Fibroblast of lung (primary cell): ENCODE measurements at regions not wholly inside any gene's neighbourhood (a gene's known extent, or its start where the extent isn't known, plus 50 kb on each side); places are given as distances from the start of the nearest gene placed in this dataset.
A peak's percentile ranks its signal among the peaks of the same experiment; 100 is the strongest.

Source experiments
- DNase-seq, 2 donors: peaks; one replicate each; pipeline versions ENCODE4 v3.0.0 to v3.0.0-alpha.2; 2010; ENCODE audit warnings: low read depth in 2 of 2
- H2AFZ ChIP-seq: 2 replicates; pipeline ENCODE4 v1.5.1; 2012; ENCODE audit warnings: low read length, control low read depth, inconsistent platforms
- H3K27ac ChIP-seq: 2 replicates; pipeline ENCODE4 v1.5.1; 2011; ENCODE audit warnings: low read length, control low read depth; ENCODE audit not compliant: insufficient read depth
- H3K27me3 ChIP-seq: 2 replicates; pipeline ENCODE4 v1.5.1; 2011; ENCODE audit warnings: mild to moderate bottlenecking, low read length; ENCODE audit not compliant: control insufficient read depth, insufficient read depth
- H3K36me3 ChIP-seq: 2 replicates; pipeline ENCODE4 v1.5.1; 2011; ENCODE audit warnings: low read length; ENCODE audit not compliant: control insufficient read depth, insufficient read depth
- H3K4me1 ChIP-seq: 2 replicates; pipeline ENCODE4 v1.5.1; 2011; ENCODE audit warnings: low read length; ENCODE audit not compliant: control insufficient read depth, insufficient read depth; ENCODE audit errors: extremely low read depth
- H3K4me2 ChIP-seq: 2 replicates; pipeline ENCODE4 v1.5.1; 2011; ENCODE audit warnings: low read length, control low read depth; ENCODE audit not compliant: insufficient read depth; ENCODE audit errors: extremely low read depth
- H3K4me3 ChIP-seq, 4 experiments: fragments of 200-600 bp in 1 of 4; sonication (generic) in 1 of 4; replicated peaks in 1 of 4; 2 replicates each; pipeline ENCODE4 v1.5.1; 2011 to 2016; ENCODE audit warnings: low read length in 4 of 4, low read depth in 3 of 4, mild to moderate bottlenecking in 3 of 4, control low read depth in 2 of 4, inconsistent platforms in 1 of 4, mixed read lengths in 1 of 4; ENCODE audit not compliant: insufficient read depth in 1 of 4; ENCODE audit errors: control extremely low read depth in 1 of 4
- H3K79me2 ChIP-seq: 2 replicates; pipeline ENCODE4 v1.5.1; 2012; ENCODE audit warnings: mild to moderate bottlenecking, low read length, inconsistent platforms; ENCODE audit not compliant: control insufficient read depth, insufficient read depth
- H3K9ac ChIP-seq: 2 replicates; pipeline ENCODE4 v1.5.1; 2011; ENCODE audit warnings: mild to moderate bottlenecking, low read length, control low read depth; ENCODE audit not compliant: insufficient read depth
- H3K9me3 ChIP-seq: 2 replicates; pipeline ENCODE4 v1.5.1; 2012; ENCODE audit warnings: low read depth, low read length; ENCODE audit not compliant: control insufficient read depth, insufficient read depth
- H4K20me1 ChIP-seq: 2 replicates; pipeline ENCODE4 v1.5.1; 2011; ENCODE audit warnings: low read length; ENCODE audit not compliant: control insufficient read depth, insufficient read depth; ENCODE audit errors: extremely low read depth
- CTCF ChIP-seq, 2 donors: IDR thresholded peaks in 1 of 2; conservative IDR thresholded peaks in 1 of 2; 1 replicate in 1 of 2; 2 replicates in 1 of 2; pipeline ENCODE4 v1.5.1; 2011 to 2012; ENCODE audit warnings: low read length in 2 of 2, control low read depth in 1 of 2, inconsistent platforms in 1 of 2, low read depth in 1 of 2, mild to moderate bottlenecking in 1 of 2
- EZH2 ChIP-seq: IDR thresholded peaks from 2 replicates; pipeline ENCODE4 v1.5.1; 2012; ENCODE audit warnings: low read length, control low read depth, mild to moderate bottlenecking; ENCODE audit errors: missing control alignments

- Histone ChIP-seq H3K9me3 (no peaks in the 10 kb centered on the region), H3K4me1 (no peaks in the 10 kb centered on the region), H4K20me1 (no peaks in the 10 kb centered on the region), H3K79me2 (no peaks in the 10 kb centered on the region), H3K27me3 (no peaks in the 10 kb centered on the region), H3K36me3 (no peaks in the 10 kb centered on the region), H3K4me3 (no peak overlapping the region), H3K4me2 (no peak overlapping the region), H3K27ac (no peak overlapping the region), H2AFZ (no peak overlapping the region), H3K9ac (no peak overlapping the region)
- peak in 1 of 2 donors; percentile 60 for DNase-seq
- TF ChIP-seq CTCF (conservative IDR thresholded peaks at IDR 0.05 in 1 of 2, IDR thresholded peaks at IDR 0.05 in 1 of 2; ENCODE audit: low read depth in 1 of 2, low read length in 2 of 2) (no peak), EZH2 (no peak)
Measured at GRCh38 chr2:52676056-52676455, 1091.5 kb upstream of the CHAC2 start.

GRCh38 chr2:52668724-52669123, 1098.9 kb upstream of the CHAC2 start:
- no peaks in the 10 kb centered on the region for H3K79me2 ChIP-seq
- no peak overlapping the region for H2AFZ ChIP-seq
- DNase-seq, result no peak
- no peak overlapping the region for H3K4me2 ChIP-seq
- no peaks in the 10 kb centered on the region for H3K9me3 ChIP-seq
- no peaks in the 10 kb centered on the region for H3K36me3 ChIP-seq
- no peak overlapping the region for H3K27ac ChIP-seq
- H3K4me1 ChIP-seq, result no peaks in the 10 kb centered on the region
- H3K9ac ChIP-seq, result no peak overlapping the region
- no peaks in the 10 kb centered on the region for H3K27me3 ChIP-seq
- H3K4me3 ChIP-seq, result no peak overlapping the region
- TF ChIP-seq CTCF (conservative IDR thresholded peaks at IDR 0.05 in 1 of 2, IDR thresholded peaks at IDR 0.05 in 1 of 2; ENCODE audit: low read depth in 1 of 2, low read length in 2 of 2) (no peak), EZH2 (no peak)
- no peaks in the 10 kb centered on the region for H4K20me1 ChIP-seq

- Histone ChIP-seq H4K20me1 (no peaks in the 10 kb centered on the region), H3K27me3 (no peaks in the 10 kb centered on the region), H3K4me3 (no peak overlapping the region), H3K9ac (no peak overlapping the region), H3K27ac (no peak overlapping the region), H3K4me2 (no peak overlapping the region), H3K4me1 (no peaks in the 10 kb centered on the region), H3K79me2 (no peaks in the 10 kb centered on the region), H3K36me3 (no peaks in the 10 kb centered on the region), H3K9me3 (no peaks in the 10 kb centered on the region), H2AFZ (no peak overlapping the region)
- TF ChIP-seq CTCF (conservative IDR thresholded peaks at IDR 0.05 in 1 of 2, IDR thresholded peaks at IDR 0.05 in 1 of 2; ENCODE audit: low read depth in 1 of 2, low read length in 2 of 2) (no peak), EZH2 (no peak)
- peak in 1 of 2 donors; percentile 65 for DNase-seq
Measured at GRCh38 chr2:52659546-52659945, 1108.1 kb upstream of the CHAC2 start.
